Neuronal stem cell (in vitro differentiated cells): ENCODE measurements at regions not wholly inside any gene's neighbourhood (a gene's known extent, or its start where the extent isn't known, plus 50 kb on each side); places are given as distances from the start of the nearest gene placed in this dataset.
A peak's percentile ranks its signal among the peaks of the same experiment; 100 is the strongest.

Source experiments
- DNase-seq: peaks from one replicate; pipeline ENCODE4 v3.0.0-alpha.2; 2013; ENCODE audit warnings: low spot score
- H2AFZ ChIP-seq: one replicate; pipeline ENCODE4 v1.6.1; 2013; ENCODE audit warnings: mild to moderate bottlenecking, low read length, inconsistent platforms
- H2AK5ac ChIP-seq: 2 replicates; pipeline ENCODE4 v1.6.1; 2013; ENCODE audit warnings: low read depth, mild to moderate bottlenecking, inconsistent platforms, low read length, moderate library complexity, mixed read lengths
- H2BK120ac ChIP-seq: 2 replicates; pipeline ENCODE4 v1.6.1; 2013; ENCODE audit warnings: low read depth, mild to moderate bottlenecking, inconsistent platforms, low read length, moderate library complexity, mixed read lengths
- H2BK12ac ChIP-seq: one replicate; pipeline ENCODE4 v1.6.1; 2013; ENCODE audit warnings: low read length, inconsistent platforms
- H2BK15ac ChIP-seq: 2 replicates; pipeline ENCODE4 v1.6.1; 2013; ENCODE audit warnings: mild to moderate bottlenecking, low read length, inconsistent platforms, mixed read lengths
- H2BK5ac ChIP-seq: one replicate; pipeline ENCODE4 v1.6.1; 2013; ENCODE audit warnings: inconsistent platforms, mild to moderate bottlenecking, low read length, moderate library complexity
- H3K14ac ChIP-seq: one replicate; pipeline ENCODE4 v1.6.1; 2013; ENCODE audit warnings: low read length, inconsistent platforms
- H3K18ac ChIP-seq: 2 replicates; pipeline ENCODE4 v1.6.1; 2013; ENCODE audit warnings: low read length, inconsistent platforms
- H3K23ac ChIP-seq: 2 replicates; pipeline ENCODE4 v1.6.1; 2013; ENCODE audit warnings: low read depth, mild to moderate bottlenecking, mixed read lengths, low read length, inconsistent platforms; ENCODE audit not compliant: poor library complexity
- H3K27ac ChIP-seq: replicated peaks from 3 replicates; pipeline ENCODE4 v1.5.1; 2013; ENCODE audit warnings: low read length, inconsistent platforms
- H3K27me3 ChIP-seq, 3 experiments: 2 replicates each; pipeline ENCODE4 v1.6.1; 2013; ENCODE audit warnings: low read length in 3 of 3, mild to moderate bottlenecking in 2 of 3, inconsistent platforms in 1 of 3, low read depth in 1 of 3, mixed read lengths in 1 of 3, moderate library complexity in 1 of 3; ENCODE audit not compliant: control insufficient read depth in 3 of 3, insufficient read depth in 3 of 3
- H3K36me3 ChIP-seq, 2 donors: replicated peaks in 1 of 2; 2 replicates each; pipeline ENCODE4 v1.6.1; 2013; ENCODE audit warnings: low read length in 2 of 2; ENCODE audit not compliant: control insufficient read depth in 2 of 2, insufficient read depth in 2 of 2
- H3K4ac ChIP-seq: 2 replicates; pipeline ENCODE4 v1.6.1; 2013; ENCODE audit warnings: inconsistent platforms, mild to moderate bottlenecking, low read length, moderate library complexity
- H3K4me1 ChIP-seq, 2 donors: 1 replicate in 1 of 2; 2 replicates in 1 of 2; pipeline ENCODE4 v1.6.1; 2013; ENCODE audit warnings: low read length in 2 of 2, low read depth in 1 of 2; ENCODE audit not compliant: control insufficient read depth in 2 of 2, insufficient read depth in 1 of 2
- H3K4me2 ChIP-seq: one replicate; pipeline ENCODE4 v1.6.1; 2013; ENCODE audit warnings: mild to moderate bottlenecking, low read length, inconsistent platforms; ENCODE audit not compliant: insufficient read depth, poor library complexity, severe bottlenecking
- H3K4me3 ChIP-seq, 2 donors: 2 replicates each; pipeline ENCODE4 v1.5.1; 2013; ENCODE audit warnings: low read length in 2 of 2, mild to moderate bottlenecking in 2 of 2, inconsistent platforms in 1 of 2, moderate library complexity in 1 of 2
- H3K79me1 ChIP-seq: one replicate; pipeline ENCODE4 v1.6.1; 2013; ENCODE audit warnings: low read depth, mild to moderate bottlenecking, inconsistent platforms, low read length, moderate library complexity
- H3K9ac ChIP-seq: one replicate; pipeline ENCODE4 v1.6.1; 2013; ENCODE audit warnings: mild to moderate bottlenecking, low read depth, low read length, inconsistent platforms; ENCODE audit not compliant: poor library complexity
- H3K9me3 ChIP-seq, 2 donors: replicated peaks in 1 of 2; 2 replicates each; pipeline versions ENCODE3 to v1.6.1; 2013; ENCODE audit warnings: low read length in 2 of 2, mild to moderate bottlenecking in 2 of 2, inconsistent platforms in 1 of 2, low read depth in 1 of 2, mixed read lengths in 1 of 2, moderate library complexity in 1 of 2; ENCODE audit not compliant: control insufficient read depth in 2 of 2, insufficient read depth in 1 of 2
- H4K8ac ChIP-seq: one replicate; pipeline ENCODE4 v1.6.1; 2013; ENCODE audit warnings: low read depth, mild to moderate bottlenecking, inconsistent platforms, low read length, moderate library complexity
- H4K91ac ChIP-seq: one replicate; pipeline ENCODE4 v1.6.1; 2013; ENCODE audit warnings: low read length, low read depth, mild to moderate bottlenecking, inconsistent platforms; ENCODE audit not compliant: poor library complexity
- WGBS, 2 donors: extraction: QIAGEN DNeasy Blood & Tissue Kit; methylation state at CpG; one replicate each; pipeline ENCODE4 v1.1.7; 2013; ENCODE audit warnings: missing lambda C conversion rate in 2 of 2, mixed read lengths in 1 of 2; ENCODE audit not compliant: insufficient read length in 2 of 2, insufficient replicate concordance in 1 of 2; ENCODE audit errors: extremely low coverage in 2 of 2; 5-methylcytosine and 5-hydroxymethylcytosine counted together

DNA sequence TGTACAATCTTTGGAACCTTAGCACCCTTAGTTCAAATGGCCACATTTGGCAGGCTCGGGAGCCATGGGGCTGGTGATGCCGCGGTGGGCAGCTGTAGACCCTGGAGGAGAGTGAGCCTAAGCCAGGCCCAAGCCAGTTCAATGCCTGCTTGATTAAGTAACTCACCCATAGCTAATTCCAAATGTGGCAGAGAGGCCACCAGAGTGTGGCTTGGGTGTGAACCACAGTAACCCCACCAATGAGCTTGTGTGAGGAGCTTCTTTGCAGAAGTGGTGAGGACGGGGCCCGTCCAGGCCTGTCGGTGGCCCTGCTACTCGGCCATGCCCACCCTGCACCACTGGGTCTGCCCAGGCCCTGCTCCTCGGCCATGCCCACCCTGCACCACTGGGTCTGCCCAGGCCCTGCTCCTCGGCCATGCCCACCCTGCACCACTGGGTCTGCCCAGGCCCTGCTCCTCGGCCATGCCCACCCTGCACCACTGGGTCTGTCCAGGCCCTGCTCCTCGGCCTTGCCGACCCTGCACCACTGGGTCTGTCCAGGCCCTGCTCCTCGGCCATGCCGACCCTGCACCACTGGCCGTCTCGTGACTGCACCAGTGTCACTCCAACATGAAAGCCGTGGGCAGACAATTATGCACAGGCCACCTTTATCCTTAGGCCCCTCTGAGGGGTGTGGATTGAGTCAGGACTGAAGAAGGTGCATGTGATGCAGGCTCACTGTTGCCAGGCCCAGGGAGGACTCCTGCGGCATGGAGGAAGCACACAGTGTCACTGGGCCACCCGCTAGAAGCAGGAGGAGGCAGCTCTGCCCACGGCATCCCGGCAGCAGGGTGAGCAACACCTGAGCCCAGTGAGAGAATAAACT, 75.4 kb downstream of the MRPL36 start:
- no peak overlapping the region for H2BK5ac ChIP-seq
- peak overlapping the region; percentile 40 for H3K18ac ChIP-seq
- H3K14ac ChIP-seq, result peak overlapping the region; percentile 90
- no peak overlapping the region for H3K4ac ChIP-seq
- no peak overlapping the region for H3K4me2 ChIP-seq
- H3K27ac ChIP-seq, result no peak overlapping the region
- H3K27me3 ChIP-seq, result peaks cover 2 to 12% (median 5%) of the 10 kb centered on the region in 3 experiments
- no peak overlapping the region for H2BK15ac ChIP-seq
- no peaks in the 10 kb centered on the region for H3K79me1 ChIP-seq
- H2BK120ac ChIP-seq, result peak overlapping the region; percentile 68
- no peak overlapping the region for H4K91ac ChIP-seq
- H3K4me1 ChIP-seq, result peaks cover 0 to 12% of the 10 kb centered on the region in 2 donors
- peak overlapping the region; percentile 94 for H2AK5ac ChIP-seq
- no peak for DNase-seq
- WGBS, 2 donors, result no CpG with 5 or more reads among the region's 21 CpGs
- H4K8ac ChIP-seq, result no peak overlapping the region
- no peak overlapping the region for H3K9ac ChIP-seq
- peak overlapping the region; percentile 37 for H3K23ac ChIP-seq
- H3K9me3 ChIP-seq, result peaks cover 2 to 8% of the 10 kb centered on the region in 2 donors
- H2AFZ ChIP-seq, result no peak overlapping the region
- peak overlapping the region; percentile 43 for H2BK12ac ChIP-seq
- no peaks in the 10 kb centered on the region for H3K36me3 ChIP-seq
- H3K4me3 ChIP-seq, result no peak overlapping the region

DNA sequence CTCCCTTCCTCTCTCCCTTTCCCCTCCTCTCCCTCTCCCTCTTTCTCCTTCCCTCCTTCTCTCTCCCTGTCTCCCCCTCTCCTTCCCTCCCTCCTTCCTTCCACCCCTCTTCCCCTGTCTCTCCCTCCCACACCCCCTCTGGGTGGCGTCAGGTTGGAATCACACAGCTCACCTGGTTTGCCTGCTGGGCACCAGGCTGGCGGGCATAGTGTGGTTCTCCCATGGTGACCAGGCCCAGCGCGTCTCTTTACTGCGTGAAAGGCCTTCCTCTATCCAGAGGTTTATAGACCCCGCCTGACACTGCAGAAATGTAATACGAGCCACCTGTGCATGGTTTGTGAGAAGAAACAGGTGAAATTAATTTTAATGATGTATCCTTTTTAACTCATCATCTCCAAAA, 76.2 kb downstream of the MRPL36 start:
- Histone ChIP-seq H3K4ac (no peak overlapping the region), H3K18ac (no peak overlapping the region), H3K9me3 (peaks cover 2 to 12% of the 10 kb centered on the region in 2 donors), H2BK120ac (no peak overlapping the region), H2BK15ac (no peak overlapping the region), H3K36me3 (no peaks in the 10 kb centered on the region), H2BK5ac (no peak overlapping the region), H4K8ac (no peak overlapping the region), H3K27ac (no peak overlapping the region), H3K4me2 (no peak overlapping the region), H3K4me3 (no peak overlapping the region), H3K23ac (no peak overlapping the region), H3K79me1 (no peaks in the 10 kb centered on the region), H3K14ac (no peak overlapping the region), H4K91ac (no peak overlapping the region), H3K9ac (no peak overlapping the region), H2AK5ac (no peak overlapping the region), H3K27me3 (peaks cover 2 to 12% (median 5%) of the 10 kb centered on the region in 3 experiments), H3K4me1 (peaks cover 0 to 12% of the 10 kb centered on the region in 2 donors), H2BK12ac (no peak overlapping the region), H2AFZ (no peak overlapping the region)
- no peak for DNase-seq
- WGBS, 2 donors, result no CpG with 5 or more reads among the region's 7 CpGs

DNA sequence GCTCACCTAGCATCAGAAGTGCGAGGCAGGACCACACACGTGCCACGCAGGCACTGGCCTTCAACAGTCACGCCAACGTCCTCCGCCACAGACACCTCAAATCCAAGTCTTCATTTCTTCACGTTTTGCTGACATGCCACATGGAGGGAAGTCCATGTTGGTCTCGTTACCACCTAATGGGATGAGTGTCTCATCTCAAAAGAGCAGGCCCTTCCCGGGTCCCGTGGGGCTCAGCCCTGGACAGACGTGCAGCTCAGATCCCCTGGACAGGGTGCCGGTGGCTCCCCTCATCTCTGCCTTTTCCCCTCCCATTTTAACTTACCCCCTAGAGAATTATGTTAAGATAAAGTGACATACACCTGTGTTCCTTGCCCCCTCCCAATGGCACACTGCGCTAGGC, 76.8 kb downstream of the MRPL36 start:
- Histone ChIP-seq H3K79me1 (no peaks in the 10 kb centered on the region), H2BK15ac (no peak overlapping the region), H3K4me3 (no peak overlapping the region), H3K18ac (no peak overlapping the region), H2BK5ac (no peak overlapping the region), H3K27me3 (peaks cover 2 to 12% (median 5%) of the 10 kb centered on the region in 3 experiments), H2AK5ac (no peak overlapping the region), H3K4me1 (peaks cover 0 to 12% of the 10 kb centered on the region in 2 donors), H3K36me3 (no peaks in the 10 kb centered on the region), H3K9ac (no peak overlapping the region), H4K8ac (no peak overlapping the region), H4K91ac (no peak overlapping the region), H2AFZ (no peak overlapping the region), H3K4ac (no peak overlapping the region), H3K9me3 (peaks cover 2 to 14% of the 10 kb centered on the region in 2 donors), H3K14ac (no peak overlapping the region), H3K23ac (no peak overlapping the region), H2BK12ac (no peak overlapping the region), H3K4me2 (no peak overlapping the region), H2BK120ac (no peak overlapping the region), H3K27ac (no peak overlapping the region)
- DNase-seq, result no peak
- no CpG with 5 or more reads among the region's 13 CpGs for WGBS, 2 donors

DNA sequence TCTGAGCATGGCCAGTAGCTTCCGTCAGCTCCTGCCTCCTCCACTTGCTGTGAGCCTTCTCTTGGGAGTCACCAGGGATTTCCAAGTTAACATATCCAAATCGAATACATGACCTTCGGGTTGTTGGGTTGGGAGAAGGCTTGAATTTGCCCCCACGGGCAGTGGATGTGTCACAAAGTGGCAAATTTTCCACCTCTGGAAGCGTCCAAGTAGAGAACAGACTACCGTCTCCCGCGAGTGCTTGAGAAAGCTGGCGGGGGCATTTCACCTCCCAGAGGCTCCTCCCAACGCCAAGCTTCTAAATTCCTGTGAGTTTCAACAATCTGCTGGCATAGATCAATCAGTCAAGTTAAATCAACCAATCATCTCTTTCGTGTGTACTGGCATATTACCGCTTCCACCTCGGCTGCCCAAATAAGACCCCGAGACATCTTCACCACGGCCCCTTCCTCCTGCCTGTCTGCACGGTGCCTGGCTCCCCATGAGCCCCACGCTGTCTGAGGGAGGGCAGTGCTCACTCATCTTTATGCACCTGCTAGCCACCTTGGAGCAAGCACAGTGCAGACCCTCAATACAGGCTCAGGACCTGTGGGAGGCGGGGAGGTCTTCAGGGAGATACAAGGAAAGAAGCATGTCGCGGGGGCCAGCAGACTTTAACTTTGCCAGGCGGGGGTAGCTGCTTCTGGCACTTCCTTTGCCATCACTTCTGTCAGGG, 79.1 kb downstream of the MRPL36 start:
- DNase-seq, result no peak
- Histone ChIP-seq H2AK5ac (no peak overlapping the region), H3K27ac (no peak overlapping the region), H3K4me2 (no peak overlapping the region), H3K14ac (no peak overlapping the region), H3K23ac (no peak overlapping the region), H2BK120ac (no peak overlapping the region), H3K79me1 (no peaks in the 10 kb centered on the region), H3K9me3 (peaks cover 2 to 14% of the 10 kb centered on the region in 2 donors), H2BK5ac (no peak overlapping the region), H2AFZ (no peak overlapping the region), H4K91ac (no peak overlapping the region), H3K9ac (no peak overlapping the region), H3K27me3 (peaks cover 2 to 9% (median 5%) of the 10 kb centered on the region in 3 experiments), H3K4me3 (no peak overlapping the region), H4K8ac (no peak overlapping the region), H2BK12ac (no peak overlapping the region), H3K4me1 (peaks cover 0 to 5% of the 10 kb centered on the region in 2 donors), H3K4ac (no peak overlapping the region), H3K36me3 (no peaks in the 10 kb centered on the region), H2BK15ac (peak overlapping the region; percentile 2), H3K18ac (no peak overlapping the region)
- no CpG with 5 or more reads among the region's 21 CpGs for WGBS, 2 donors
